ENCODE measurements at regions not wholly inside any gene's neighbourhood (a gene's known extent, or its start where the extent isn't known, plus 50 kb on each side); places are given as distances from the start of the nearest gene placed in this dataset.

DNA sequence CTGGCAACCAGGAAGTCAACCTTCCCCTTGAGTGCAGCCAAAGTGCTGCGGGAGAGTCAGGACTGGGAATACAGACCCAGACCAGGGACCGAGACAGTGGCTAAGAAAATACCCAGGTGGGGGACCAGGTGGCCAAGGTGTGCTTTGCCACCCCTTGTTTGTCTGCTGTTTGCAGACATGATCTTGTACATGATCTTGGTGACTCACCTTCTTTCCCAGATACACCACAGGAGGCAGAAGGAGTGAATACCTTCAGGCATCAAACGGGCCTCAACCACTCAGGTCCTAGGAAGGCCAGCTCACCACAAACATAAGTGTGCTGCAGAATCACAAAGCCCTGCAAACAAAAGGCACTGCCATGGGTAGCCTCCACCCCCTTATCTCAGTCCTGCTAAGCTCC is 62.0 kb downstream of the CNGA2 start:
- no peak for DNase-seq

GRCh38 chrX:151801980-151802379 is 67.4 kb downstream of the CNGA2 start:
- peak; percentile 2 for DNase-seq

DNA sequence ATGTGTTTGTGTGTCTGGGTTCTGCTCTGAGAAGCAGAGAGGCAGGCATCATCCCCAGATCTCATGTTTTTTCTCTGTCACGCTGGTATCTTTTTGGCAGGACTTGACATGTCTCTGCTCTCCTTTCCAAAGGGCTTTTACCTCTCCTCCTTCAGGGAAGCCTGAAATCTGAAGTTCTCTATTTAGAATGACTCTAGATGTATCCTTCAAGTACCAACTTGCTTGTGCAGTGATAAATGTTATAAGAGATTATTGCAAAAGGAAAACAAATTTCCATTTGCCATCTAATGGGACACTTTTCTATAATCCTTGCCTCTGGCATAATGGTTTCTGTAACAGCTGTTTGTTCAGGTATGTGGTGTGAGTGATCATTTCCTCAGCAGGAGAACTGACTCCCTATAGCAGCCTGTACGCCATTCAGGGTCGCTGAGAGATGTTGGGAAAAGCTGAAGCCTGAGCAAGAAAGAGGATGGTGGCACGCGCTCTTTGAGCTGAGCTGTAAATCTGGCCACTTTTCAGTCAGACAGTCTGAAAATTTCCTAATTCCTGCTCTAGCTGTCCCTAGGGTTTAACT is 72.5 kb downstream of the CNGA2 start:
- no peak for DNase-seq

GRCh38 chrX:151812661-151813060 is 78.1 kb downstream of the CNGA2 start:
- DNase-seq: no peak

- DNase-seq: no peak
These were observed 80.2 kb downstream of the CNGA2 start for GRCh38 chrX:151814767-151815166.

GRCh38 chrX:151815398-151815797 is 80.9 kb downstream of the CNGA2 start:
- peak; percentile 69 for DNase-seq

GRCh38 chrX:151816934-151817333 is 82.4 kb downstream of the CNGA2 start:
- peak; percentile 16 for DNase-seq

DNA sequence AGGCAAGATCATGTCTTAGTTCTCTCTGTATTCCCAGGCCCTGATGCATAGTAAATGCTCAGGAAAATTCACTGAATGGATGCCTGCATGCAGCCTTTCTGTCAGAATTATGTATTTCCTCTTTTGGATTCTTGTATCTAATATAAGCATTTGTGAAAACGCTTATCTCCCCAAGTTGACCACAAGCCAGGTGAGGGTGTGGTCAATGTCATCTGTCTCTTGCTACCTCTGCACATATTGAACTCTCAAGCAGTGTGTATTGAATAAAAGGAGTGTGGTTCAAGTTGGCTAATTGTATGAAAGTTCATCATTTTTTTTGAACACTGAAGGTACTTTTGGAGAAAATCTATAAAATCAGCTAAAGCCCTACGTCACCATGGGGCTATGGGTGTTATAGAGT is 84.3 kb downstream of the CNGA2 start:
- no peak for DNase-seq

DNA sequence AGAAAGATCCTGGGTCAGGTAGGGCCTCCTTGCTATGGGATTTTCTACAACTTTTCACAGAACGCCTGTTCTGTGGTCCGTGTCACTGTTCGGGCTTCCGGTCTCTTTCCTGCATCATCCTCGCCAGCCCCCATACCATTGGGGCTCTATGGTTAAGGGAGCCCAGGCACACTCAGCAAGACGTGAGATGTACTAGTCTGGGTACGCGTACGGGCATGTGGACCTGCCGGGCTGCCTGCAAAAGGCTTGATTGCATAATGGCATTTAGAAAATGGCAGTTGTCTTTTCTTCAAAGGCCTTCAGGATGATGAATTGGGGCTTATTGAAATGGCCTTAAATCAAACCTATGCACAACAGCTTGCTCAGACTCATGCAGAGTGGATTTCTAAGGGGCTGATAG is 86.7 kb downstream of the CNGA2 start:
- no peak for DNase-seq

DNA sequence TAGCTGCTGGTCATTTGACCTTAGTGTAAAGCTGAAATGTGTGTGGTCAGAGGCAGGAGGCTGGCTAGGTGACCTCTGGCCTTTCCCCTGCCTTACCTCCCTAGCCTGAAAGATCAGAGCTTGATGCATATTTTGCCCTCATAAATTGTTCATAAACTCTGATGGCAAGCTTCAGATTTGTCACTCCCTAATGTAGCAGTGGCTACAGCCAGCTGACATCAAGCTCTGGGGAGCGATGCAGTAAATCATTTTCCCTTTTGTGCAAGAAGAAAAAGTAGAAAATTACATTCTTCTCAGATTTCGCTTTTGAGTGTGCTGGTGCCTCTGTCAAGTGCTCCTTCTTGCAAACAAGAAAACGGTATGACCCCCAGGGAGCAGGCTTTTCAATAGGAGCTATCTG is 87.7 kb upstream of the MAGEA4 start:
- no peak for DNase-seq

DNA sequence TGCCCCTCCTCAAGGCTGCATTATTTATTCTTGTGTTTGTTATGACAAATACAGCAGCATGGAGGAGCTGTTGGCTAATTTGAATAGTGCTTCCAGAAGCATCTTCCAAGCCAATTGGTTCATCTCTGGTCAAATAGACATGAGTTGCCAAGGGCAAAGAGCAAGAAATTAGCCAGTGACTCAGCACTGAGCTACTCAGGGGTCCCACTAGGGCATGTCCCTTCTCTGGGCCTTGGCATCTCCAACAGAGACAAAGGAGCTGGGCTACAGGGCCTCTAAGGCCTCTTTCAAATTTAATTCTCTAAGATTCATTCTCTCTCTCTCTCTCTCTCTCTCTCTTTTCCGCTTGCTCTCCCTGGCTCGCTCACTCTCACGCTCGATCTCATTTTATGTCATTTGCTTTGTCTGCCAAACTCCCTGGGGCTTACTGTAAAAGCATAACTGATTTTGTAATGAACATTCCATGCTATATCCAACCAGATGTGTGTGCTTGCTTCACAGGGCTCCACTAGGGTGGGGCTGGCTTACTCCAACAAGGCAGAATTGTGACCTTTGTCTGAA is 86.7 kb upstream of the MAGEA4 start:
- DNase-seq: peak; percentile 87

GRCh38 chrX:151828439-151829080 is 84.1 kb upstream of the MAGEA4 start:
- peak; percentile 5 for DNase-seq

GRCh38 chrX:151830911-151831310 is 81.8 kb upstream of the MAGEA4 start:
- no peak for DNase-seq

GRCh38 chrX:151852294-151852693 is 60.4 kb upstream of the MAGEA4 start:
- DNase-seq: no peak

- DNase-seq: no peak
These were observed 57.8 kb upstream of the MAGEA4 start for GRCh38 chrX:151854726-151855495.

DNA sequence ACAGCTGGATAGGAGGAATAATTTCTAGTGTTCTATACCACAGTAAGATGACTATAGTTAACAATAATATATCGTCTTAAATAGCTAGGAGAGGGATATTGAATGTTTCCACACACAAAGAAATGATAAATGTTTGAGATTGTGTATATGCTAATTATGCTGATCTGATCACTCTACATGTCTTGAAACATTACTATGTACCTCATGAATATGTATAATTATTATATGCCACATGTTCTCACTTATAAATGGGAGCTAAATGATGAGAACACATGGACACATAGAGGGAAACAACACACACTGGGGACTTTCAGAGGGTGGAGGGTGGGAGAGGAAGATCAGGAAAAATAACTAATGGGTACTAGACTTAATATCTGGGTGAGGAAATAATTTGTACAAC is 53.2 kb upstream of the MAGEA4 start:
- no peak for DNase-seq

DNA sequence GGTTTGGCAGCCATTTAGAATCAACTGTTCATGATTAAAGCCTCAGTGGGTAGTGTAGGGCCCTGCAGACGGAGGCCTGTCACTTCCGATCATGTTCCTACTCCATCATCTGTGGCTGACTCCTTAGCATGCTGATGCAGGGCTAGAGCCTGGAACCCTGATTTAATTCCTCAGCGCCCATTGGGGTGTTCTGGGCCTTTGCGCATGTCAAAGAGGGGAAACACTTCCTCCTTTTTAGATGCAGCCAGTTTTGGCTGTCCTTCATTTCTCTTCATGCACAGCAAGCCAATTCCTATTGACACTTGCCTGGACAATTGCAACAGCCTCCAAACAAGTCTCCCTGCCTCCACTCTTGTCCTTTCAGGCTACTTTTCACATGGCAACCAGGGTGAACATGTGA is 51.9 kb upstream of the MAGEA4 start:
- no peak for DNase-seq
